NCI-H146 treated with DMSO at 0.1 percent for 48 hours (cell line): ENCODE measurements at regions not wholly inside any gene's neighbourhood (a gene's known extent, or its start where the extent isn't known, plus 50 kb on each side); places are given as distances from the start of the nearest gene placed in this dataset.
"Not testable (repeated sequence)": the region's sequence is repeated elsewhere in the genome, so short reads cannot be mapped to it uniquely, and the experiment has no call there.

Experiments
- DNase-seq: peaks from one replicate; lab custom pipeline; 2025; ENCODE audit not compliant: unreplicated experiment; lab: John Stamatoyannopoulos, UW

DNA sequence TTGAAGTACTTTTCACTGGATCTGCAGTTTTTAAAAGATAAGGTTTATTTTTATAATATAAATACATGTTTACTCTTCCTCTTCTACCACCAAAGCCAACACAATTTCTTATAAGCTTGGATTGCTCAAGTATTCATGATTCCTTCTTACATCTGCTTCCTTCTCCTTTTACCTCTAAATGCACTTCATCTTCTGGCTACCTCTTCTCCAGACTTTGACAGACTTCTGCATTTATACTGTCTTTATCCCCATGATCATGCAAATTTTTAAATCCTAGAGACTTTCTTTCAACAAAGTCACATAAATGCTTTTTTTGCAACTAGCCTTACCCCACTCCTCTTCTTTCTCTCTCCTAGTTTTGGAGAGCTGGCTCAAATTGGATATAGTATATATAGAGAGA, 142.9 kb downstream of the TFAP2B start:
- no peak for DNase-seq

DNA sequence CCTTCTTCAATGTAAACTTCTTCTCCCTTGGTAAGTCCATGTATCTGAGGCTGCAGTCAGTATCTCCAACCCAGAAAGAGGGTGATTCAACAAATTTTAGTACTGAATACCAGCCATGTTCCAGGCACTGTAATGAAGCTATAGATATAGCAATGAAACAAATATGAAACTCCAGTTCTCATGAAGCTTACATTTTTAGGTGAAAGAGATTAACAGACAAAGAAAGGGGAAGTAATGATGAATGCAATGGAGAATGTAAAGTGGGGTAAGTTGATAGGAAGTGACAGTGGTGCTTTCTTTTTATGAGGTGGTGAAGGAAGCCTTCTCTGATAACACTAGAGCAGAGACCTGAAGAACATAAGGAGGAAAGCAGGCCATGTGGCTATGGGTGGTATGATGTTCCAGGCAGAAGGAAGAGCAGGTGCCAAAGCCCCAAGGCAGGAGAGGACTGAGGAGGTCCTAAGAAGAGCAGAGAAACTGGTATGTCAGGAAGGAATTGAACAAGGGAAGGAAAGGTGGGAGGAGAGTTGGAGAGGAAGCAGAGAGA, 143.6 kb downstream of the TFAP2B start:
- no peak for DNase-seq

DNA sequence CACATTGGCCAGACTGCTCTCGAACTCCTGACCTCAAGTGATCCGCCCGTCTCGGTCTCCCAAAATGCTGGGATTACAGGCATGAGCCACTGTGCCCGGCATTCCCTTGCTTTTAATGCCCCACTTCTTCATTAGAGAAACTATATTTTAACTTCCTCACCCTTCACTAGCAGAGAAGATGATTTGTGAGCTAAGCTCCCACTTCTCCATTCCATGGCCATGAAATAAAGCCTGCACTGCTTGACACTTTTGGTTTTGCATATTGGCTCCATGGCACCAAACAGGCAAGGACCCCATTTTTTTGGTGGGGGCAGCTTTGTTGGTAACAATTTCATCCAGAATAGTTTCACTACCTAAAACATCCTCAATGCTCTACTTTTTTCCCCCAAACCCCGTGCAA, 145.3 kb downstream of the TFAP2B start:
- no peak for DNase-seq

DNA sequence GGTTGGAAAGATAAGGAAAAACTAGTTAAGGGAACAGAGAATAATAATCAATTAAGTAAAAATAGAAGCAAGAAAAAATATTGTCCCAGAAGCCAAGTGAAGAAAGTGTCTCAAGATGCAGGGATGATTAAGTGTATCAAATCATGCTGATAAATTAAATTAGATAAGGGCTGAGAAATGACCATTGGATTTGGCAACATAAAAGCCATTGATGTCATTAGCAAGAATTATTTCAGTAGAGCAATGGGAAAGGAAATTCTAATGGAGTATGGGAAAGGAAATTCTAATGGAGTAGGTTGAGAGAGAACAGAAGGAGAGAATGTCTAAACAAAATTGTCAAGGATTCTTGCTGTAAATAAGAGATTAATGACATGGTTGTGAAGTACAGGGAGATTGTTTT, 146.8 kb downstream of the TFAP2B start:
- no peak for DNase-seq

DNA sequence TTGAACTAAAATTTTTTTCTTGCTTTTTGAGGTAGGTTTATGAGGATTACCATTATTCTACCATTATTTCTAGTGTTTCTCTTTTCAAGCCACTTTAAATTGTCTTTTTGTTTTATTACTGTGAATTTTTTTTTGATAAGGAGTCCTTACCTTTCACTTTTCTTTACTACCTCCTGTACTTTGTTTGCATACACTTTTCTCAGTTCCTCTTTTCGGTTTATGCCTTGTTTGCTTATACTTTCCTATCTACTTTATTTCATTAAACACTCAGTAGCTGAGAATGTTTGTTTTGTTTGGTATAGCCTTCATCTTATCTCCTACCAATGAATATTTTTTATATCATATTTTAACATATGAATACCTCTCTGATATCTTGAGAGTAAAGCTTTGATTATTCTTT, 147.9 kb downstream of the TFAP2B start:
- no peak for DNase-seq

DNA sequence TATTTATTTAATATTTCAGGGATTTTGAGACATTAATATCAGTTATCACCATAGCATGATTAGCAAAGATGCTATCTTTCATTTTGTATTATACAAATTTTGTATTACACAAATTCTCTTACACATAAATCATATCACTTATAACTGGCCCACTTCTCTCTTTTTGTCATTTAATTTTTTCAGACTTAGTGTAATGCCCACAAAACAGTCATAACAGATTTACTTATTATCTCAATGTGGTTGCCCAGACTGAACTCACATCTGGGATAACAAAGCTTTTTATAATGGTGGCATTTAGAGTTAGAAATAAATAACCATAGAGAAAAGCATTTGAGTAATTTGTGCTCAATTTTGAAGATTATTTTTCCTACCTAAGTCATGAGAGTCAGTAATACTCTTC, 148.3 kb downstream of the TFAP2B start:
- no peak for DNase-seq

DNA sequence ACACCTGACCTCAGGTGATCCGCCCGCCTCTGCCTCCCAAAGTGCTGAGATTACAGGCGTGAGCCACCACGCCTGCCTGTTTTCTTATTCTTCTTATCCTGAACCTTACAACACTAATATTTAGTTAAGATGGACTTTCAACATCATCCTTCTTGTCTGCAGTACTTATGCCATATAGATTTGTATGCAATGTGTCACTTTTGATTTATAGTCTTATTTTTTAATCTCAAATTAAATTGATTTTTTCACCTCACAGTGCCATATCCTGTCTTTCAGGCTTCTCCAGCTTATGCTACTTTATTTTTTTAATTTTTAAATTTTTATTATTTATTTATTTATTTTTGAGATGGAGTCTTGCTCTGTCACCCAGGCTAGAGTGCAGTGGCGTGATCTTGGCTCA, 149.6 kb downstream of the TFAP2B start:
- DNase-seq = not testable (repeated sequence)

DNA sequence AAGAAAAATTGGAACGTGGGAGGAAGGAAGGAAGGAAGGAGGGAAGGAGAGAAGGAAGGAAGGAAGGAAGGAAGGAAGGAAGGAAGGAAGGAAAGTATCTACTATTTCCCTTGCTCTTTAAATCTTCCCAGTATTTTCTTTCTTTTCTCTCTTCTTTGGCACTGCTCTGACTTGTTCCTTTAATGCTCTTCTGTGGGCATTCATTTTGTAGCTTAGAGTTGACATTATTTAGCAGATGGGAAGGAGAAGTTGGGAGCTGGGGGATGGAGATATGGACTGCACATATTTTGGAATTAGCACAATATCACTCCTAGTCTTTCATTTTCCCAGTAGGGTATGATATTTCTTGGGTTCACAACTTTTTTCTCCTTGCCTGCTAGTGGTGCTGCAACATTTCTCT, 152.2 kb downstream of the TFAP2B start:
- DNase-seq = no peak

DNA sequence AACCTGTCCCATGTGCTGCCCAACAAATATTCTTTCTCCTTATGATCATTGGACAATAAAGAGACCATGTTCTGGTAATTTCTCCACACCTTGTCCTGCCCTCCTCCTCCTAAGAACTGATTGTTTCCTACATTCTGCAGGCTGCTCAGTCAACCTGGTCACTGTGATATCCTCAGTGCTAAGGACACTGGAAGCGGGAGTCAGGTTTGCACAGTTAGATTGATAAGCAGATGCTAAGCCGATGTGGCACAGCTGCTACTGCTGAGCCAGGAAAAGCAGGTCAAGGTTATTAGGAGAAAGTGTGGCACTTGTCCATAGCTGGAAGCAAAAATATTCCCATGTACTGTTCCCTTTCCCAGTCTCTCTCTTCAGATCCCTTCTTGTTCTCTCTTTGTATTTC, 154.8 kb downstream of the TFAP2B start:
- DNase-seq = no peak

DNA sequence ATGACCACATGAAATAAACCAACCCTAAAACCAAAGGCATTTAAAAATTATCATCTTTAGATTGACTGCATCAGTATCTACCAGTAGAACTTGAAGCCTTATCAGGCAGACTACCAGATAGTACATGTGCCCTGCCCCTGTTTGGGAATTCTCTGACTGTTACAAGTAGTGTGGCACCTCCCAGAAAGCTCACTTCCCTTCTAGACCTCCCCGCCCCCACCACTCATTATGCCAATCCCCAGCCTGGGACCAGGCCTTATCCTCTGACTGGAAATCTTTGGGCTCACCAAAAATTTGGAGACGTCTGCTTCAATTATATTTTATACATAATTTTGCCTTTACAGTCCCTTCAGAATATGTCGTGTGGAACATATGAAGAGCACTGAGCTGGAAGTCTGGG, 155.6 kb downstream of the TFAP2B start:
- no peak for DNase-seq

DNA sequence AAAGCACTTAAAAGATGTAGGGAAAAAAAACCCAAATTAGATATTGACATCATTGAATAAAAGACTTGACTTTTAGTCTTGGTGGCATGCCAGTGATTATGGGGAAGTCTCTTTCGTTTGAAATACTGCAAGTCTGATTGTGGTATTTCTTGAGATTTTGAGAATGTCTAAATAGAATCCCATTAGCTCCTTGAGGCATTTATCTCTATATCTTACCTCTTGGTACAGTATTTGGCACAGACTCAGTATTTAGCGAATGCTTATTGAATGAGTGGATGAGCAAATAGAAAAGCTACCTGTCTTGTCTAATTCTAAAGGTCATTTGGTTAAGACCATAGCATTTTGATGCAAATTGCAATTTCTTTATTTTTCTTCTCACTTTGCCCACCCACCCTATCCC, 156.5 kb downstream of the TFAP2B start:
- DNase-seq = no peak

DNA sequence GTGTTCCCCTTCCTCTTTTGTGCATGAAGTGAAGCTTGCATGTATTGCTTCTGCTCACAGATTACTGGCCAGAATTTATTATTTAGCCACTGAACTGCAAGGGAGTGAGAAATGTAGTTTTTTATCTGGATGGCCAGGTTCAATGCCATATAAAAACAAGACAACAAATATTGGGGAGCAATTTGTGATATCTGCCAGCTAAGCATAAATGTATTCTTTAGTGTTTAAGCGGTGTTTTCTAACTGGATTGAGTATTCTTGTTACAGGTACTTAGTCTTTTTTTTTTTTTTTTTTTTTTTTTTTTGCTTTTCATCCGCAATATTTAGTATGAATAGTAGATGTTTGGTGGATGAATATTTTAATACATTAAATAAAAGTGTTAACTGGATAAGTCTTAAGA, 158.2 kb downstream of the TFAP2B start:
- DNase-seq = no peak

DNA sequence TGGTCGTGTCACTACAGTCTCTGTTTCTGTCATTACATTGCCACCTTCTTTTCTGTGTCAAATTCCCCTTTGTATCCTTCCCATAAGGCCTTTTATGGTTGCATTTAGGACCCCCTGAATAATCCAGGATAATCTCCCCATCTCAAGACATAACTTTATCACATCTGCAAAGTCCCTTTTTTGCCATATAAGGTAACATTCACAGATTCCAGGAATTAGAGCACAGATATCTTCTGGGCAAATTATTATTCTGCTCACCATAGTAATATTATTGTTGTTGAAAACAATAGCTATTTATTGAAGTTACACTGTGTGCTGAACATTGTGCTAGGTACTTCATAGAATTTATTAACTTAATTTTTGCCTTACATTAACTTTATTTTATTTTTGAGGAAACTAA, 159.1 kb downstream of the TFAP2B start:
- no peak for DNase-seq

DNA sequence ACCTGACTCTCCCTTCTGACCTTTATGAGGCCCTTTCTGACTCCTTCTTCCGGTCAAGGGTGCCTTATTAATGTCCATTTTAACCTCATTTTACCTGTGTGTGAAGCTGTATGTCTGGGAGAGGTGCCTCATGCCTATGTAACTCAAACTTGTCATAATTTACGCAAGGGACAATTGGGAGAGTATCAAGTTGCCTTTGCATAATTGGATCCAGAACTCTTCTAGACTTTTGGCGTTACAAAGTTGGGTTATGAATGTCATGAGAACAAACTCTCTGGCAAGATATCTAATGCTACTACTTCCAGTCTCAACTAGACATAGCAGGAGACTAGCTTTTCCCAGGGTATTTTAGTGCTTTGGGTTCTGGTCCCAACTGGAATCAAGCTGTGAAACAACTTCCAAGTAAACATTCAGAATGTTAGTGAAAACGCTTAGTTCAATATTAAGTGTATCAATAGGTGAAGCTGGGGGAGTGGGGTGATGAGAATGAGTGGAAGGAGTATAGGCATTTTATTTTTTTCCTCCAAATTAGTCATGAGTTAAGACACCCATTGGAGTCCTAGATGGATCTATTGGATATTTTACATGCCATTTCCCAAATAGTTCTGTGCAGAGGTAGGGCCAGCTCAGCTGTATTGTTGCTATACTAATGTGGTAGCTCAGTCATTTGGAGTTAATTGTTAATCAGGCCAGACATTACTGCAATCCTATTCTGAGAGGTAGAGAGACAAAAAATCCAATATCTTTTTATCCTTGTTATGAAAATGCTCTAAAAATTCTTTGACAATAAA, 159.9 kb downstream of the TFAP2B start:
- DNase-seq = no peak

DNA sequence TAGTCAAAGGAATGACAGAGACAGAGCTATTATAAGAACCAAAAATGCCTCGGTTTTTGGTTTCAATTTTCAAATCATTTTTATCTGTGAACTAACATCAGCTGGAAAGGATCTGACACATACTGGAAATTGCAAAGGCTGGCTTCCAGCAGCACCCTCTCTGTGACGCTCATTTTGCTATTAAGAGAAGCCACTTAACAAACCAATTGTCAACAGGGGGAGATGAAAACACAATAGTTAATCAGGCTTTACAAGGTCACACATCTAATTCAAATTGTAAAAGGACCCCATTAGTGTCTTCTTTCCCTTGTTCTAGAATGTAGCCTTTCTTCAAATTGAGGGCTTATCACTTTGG, 160.5 kb downstream of the TFAP2B start:
- DNase-seq = no peak

DNA sequence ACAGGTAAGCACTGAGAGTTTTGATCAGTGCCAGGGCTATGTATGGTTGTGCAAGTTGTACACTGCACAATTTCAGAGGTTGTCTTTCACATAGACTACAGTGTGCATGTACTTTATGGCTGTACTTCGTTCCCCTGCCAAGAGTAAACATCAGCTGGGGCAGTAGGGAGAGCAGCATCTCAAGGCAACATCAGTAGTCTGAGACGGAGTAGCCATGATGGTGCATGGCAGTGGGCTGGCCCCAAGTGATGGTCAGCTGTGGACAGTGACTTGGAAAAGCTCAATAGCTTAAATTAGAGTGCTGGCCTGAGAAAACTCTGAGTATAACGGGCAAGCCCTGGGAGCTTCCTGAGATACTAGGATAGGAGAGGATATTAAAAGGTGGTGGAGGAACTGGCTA, 165.5 kb downstream of the TFAP2B start:
- DNase-seq = no peak

DNA sequence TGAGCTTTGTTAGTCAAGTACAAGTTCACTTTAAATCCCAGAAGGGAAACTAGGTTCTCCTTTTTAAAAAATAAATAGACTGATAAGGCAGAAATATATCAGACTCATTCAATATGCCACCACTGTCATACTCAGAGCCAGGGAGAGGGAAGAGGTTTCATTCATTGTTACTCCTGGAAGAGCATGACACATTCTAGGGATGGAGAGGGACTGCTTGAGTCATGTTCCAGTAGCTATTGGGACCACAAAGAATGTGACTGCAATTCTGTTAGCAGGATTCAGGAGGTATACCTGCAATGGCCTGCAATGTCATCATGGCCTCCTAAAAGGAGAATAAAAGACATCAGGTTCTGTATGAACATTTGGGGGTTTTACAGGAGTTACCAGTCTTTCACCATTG, 167.6 kb downstream of the TFAP2B start:
- DNase-seq = no peak

DNA sequence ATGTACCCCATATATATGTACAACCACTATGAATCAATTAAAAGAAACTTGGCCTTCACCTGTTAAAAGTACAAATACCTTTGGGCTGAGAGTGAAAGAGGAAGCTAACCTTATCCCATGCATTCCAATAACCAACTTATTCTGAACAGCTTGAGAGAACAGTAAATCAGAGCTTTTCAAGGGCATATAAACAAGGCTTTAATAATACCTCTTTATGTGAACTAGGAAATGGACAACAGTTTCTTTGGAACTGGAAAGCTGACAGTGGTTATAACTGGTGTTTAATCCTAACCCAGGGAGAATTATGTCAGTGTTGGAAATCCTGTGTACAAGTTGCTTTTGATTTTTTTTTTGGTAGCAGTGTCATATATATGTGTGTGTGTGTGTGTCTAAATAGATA, 170.5 kb downstream of the TFAP2B start:
- DNase-seq = no peak

DNA sequence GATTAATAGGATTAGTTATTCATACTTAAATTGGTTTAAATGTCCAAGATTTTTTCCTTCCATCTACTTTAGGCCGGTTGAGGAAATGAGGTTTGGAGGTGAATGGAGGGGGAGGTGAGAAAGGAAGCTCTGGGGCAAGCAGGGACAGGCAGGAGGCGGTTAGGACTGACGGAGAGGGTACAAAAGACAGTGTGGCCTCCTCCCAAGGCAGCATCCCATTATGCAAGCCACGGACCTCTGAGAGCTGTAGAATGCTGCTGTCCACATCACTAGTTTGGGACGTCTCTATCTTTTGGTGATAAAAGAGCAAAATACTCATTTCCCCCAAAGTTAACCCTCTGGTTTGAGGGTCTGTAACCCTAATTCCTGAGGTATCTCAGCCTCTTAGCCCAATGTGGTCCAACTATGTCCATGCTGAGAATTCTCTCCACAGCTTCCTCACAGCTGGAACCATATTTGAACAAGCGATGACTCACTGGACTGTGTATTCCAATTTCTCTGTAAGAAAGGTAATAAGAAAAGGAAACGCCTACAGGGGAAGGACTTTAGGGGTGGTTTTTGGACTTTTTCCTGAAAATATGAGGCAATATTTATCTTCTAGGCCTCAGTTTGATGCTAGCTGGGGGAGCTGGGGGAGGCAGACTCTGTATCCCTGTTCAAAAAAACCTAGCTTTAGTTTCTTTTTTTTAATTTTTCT, 172.2 kb downstream of the TFAP2B start:
- no peak for DNase-seq

DNA sequence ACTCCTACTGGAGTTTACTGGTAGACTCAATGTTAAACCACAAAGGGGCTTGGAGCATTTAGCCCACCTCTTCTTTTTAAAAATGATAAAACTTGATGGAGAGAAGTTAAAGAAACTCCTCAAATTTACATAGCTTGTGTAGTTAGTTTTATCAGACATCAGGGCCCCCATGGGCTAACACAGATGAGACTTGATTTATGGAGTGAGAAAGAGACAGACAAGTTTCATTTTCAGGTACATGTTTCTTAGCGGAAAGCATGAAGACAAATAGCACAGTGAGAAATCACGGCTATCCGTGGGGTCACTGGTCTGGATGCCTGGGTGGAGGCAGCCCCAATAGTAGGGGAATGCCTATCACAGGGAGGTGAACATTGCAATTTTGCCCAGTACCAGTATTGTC, 173.6 kb downstream of the TFAP2B start:
- no peak for DNase-seq

DNA sequence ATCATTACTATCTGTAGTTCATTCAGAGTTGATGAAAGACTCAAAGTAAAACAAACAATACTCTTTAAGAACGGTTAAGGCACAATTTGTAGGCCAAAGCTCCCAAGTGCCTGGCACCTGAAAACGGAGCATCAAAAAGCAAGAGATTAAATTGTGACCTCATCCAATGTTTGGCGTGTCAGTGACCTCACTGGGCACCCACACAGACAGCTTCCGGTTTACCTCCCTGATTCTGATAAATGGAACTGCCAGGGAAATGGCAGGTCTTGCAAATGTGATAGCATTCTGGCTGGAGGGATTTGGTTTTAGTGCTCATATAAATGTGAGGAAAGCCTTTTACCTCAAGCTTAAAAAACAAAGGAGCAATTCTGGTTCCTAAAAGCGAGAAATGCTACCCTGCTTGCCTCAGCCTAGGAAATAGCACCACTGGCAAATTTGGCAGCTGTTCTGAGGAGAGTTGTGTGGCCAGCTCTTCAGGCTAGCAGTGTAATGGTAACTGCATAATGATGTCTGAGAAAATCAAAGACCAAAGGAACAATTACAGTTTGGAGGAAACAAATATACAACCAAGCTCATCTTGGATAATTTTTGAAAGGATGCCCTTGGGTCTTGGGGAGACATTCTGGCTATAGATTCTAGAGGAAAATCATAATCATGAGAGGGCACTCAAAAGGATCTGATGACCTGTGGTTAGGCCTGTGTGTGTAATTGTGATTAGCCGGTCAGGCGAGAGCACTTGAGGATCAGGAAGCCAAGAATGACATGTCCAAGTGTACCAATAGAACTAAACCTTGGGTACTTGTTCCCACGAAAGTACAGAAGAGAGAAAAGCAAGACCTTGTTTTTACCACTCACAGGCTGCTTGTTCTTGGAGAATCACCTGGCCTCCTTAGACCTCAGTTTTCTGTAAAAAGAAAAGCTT, 174.3 kb downstream of the TFAP2B start:
- DNase-seq = no peak
